Nephron progenitor cell (in vitro differentiated cells): ENCODE measurements at regions not wholly inside any gene's neighbourhood (a gene's known extent, or its start where the extent isn't known, plus 50 kb on each side); places are given as distances from the start of the nearest gene placed in this dataset.

Source experiments
- DNase-seq: peaks from one replicate; pipeline ENCODE4 v3.0.0; 2021
- H3K27ac Mint-ChIP-seq: 2 replicates; pipeline ENCODE4 v1.8.0; 2021; ENCODE audit warnings: mild to moderate bottlenecking, moderate library complexity, mixed read lengths
- H3K27me3 Mint-ChIP-seq: 2 replicates; pipeline ENCODE4 v1.8.0; 2021; ENCODE audit warnings: mild to moderate bottlenecking, low read depth, mixed read lengths; ENCODE audit not compliant: poor library complexity
- H3K36me3 Mint-ChIP-seq: 2 replicates; pipeline ENCODE4 v1.8.0; 2021; ENCODE audit warnings: low read depth, mixed read lengths
- H3K4me1 Mint-ChIP-seq: 2 replicates; pipeline ENCODE4 v1.8.0; 2021; ENCODE audit warnings: mixed read lengths
- H3K4me3 Mint-ChIP-seq: 2 replicates; pipeline ENCODE4 v1.8.0; 2021; ENCODE audit warnings: mild to moderate bottlenecking, moderate library complexity, mixed read lengths
- H3K9me3 Mint-ChIP-seq: 2 replicates; pipeline ENCODE4 v1.8.0; 2021; ENCODE audit warnings: mild to moderate bottlenecking, moderate library complexity, mixed read lengths
- CTCF ChIP-seq: fragments of 200-600 bp; sonication (generic); IDR thresholded peaks from 2 replicates; pipeline ENCODE4 v1.5.0; 2021; ENCODE audit warnings: antibody characterized with exemption

- no peaks in the 10 kb centered on the region for H3K36me3 Mint-ChIP-seq
- no peaks in the 10 kb centered on the region for H3K9me3 Mint-ChIP-seq
- H3K4me3 Mint-ChIP-seq: no peak overlapping the region
- no peak for TF ChIP-seq CTCF
- H3K4me1 Mint-ChIP-seq: peaks cover 6% of the 10 kb centered on the region
- no peak for DNase-seq
- H3K27ac Mint-ChIP-seq: no peak overlapping the region
- H3K27me3 Mint-ChIP-seq: no peaks in the 10 kb centered on the region
These were observed 831.5 kb downstream of the MAT2B start for GRCh38 chr5:164336906-164337305.

GRCh38 chr5:164341056-164341619, 835.7 kb downstream of the MAT2B start:
- no peak overlapping the region for H3K4me3 Mint-ChIP-seq
- no peak for DNase-seq
- no peaks in the 10 kb centered on the region for H3K9me3 Mint-ChIP-seq
- H3K27me3 Mint-ChIP-seq: no peaks in the 10 kb centered on the region
- no peak for TF ChIP-seq CTCF
- H3K27ac Mint-ChIP-seq: peak overlapping the region; percentile 17
- no peaks in the 10 kb centered on the region for H3K36me3 Mint-ChIP-seq
- peaks cover 11% of the 10 kb centered on the region for H3K4me1 Mint-ChIP-seq

GRCh38 chr5:164345173-164345849, 839.9 kb downstream of the MAT2B start:
- H3K4me1 Mint-ChIP-seq: peaks cover 19% of the 10 kb centered on the region
- H3K9me3 Mint-ChIP-seq: no peaks in the 10 kb centered on the region
- no peaks in the 10 kb centered on the region for H3K36me3 Mint-ChIP-seq
- no peak overlapping the region for H3K4me3 Mint-ChIP-seq
- no peak overlapping the region for H3K27ac Mint-ChIP-seq
- no peaks in the 10 kb centered on the region for H3K27me3 Mint-ChIP-seq
- peak; percentile 11 for DNase-seq
- TF ChIP-seq CTCF: no peak

GRCh38 chr5:164345853-164346252, 840.4 kb downstream of the MAT2B start:
- H3K27ac Mint-ChIP-seq: no peak overlapping the region
- no peak overlapping the region for H3K4me3 Mint-ChIP-seq
- peaks cover 24% of the 10 kb centered on the region for H3K4me1 Mint-ChIP-seq
- no peak for TF ChIP-seq CTCF
- H3K9me3 Mint-ChIP-seq: no peaks in the 10 kb centered on the region
- no peaks in the 10 kb centered on the region for H3K27me3 Mint-ChIP-seq
- no peak for DNase-seq
- H3K36me3 Mint-ChIP-seq: no peaks in the 10 kb centered on the region

- no peak for DNase-seq
- H3K36me3 Mint-ChIP-seq: no peaks in the 10 kb centered on the region
- TF ChIP-seq CTCF: no peak
- peaks cover 30% of the 10 kb centered on the region for H3K4me1 Mint-ChIP-seq
- H3K27ac Mint-ChIP-seq: peak overlapping the region; percentile 49
- no peaks in the 10 kb centered on the region for H3K9me3 Mint-ChIP-seq
- H3K27me3 Mint-ChIP-seq: no peaks in the 10 kb centered on the region
- no peak overlapping the region for H3K4me3 Mint-ChIP-seq
These were observed 841.6 kb downstream of the MAT2B start for GRCh38 chr5:164346785-164347630.
